ENCODE measurements at regions not wholly inside any gene's neighbourhood (a gene's known extent, or its start where the extent isn't known, plus 50 kb on each side); places are given as distances from the start of the nearest gene placed in this dataset.

DNA sequence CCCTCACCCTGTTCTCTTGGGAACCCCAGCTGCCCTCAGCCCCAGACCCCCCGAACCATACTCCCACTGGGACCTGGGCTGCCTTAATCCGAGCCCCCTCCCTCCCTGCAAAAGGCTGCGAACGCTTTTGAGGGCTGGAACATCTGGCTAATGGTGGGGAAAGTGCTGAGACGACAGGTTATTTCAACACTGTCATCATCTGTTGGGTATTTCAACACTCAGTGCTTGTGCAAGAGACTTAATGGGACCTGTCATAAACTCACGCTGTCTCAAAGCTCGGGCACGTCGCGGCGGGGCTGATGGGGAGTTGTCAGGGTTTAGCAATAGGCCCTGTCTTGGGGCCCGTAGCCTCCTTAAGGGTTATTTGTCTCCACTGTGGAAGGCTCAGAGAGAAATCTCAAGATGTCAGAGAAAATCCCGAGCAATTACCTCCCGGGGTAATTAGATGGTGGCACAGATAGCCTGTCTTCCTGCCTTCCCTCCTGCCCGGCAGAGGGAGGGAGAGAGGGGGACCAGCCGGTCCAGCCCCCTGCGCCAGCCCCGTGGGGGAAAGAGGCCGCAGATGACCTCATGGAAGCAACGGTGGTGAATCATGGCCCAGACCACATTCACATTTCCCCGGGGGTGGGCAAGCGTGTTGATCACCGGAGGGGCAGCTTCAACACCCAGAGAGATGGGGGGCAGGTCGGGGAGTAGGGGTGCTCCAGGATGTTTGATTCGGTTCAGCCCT lies 88.7 kb upstream of the MYL10 start:
- ChIA-PET CTCF (interaction anchor here (0.9 to 3.0 kb wide), 3 partner anchors 11 to 36 kb away, joined by 3 to 12 read pairs (median 4); no protein-coding TSS in a partner anchor), POLR2A (interaction anchor here (1.1 kb wide), 1 partner anchor 12 kb away, joined by 3 read pairs; no protein-coding TSS in a partner anchor)
- TF ChIP-seq, protein P1, sequence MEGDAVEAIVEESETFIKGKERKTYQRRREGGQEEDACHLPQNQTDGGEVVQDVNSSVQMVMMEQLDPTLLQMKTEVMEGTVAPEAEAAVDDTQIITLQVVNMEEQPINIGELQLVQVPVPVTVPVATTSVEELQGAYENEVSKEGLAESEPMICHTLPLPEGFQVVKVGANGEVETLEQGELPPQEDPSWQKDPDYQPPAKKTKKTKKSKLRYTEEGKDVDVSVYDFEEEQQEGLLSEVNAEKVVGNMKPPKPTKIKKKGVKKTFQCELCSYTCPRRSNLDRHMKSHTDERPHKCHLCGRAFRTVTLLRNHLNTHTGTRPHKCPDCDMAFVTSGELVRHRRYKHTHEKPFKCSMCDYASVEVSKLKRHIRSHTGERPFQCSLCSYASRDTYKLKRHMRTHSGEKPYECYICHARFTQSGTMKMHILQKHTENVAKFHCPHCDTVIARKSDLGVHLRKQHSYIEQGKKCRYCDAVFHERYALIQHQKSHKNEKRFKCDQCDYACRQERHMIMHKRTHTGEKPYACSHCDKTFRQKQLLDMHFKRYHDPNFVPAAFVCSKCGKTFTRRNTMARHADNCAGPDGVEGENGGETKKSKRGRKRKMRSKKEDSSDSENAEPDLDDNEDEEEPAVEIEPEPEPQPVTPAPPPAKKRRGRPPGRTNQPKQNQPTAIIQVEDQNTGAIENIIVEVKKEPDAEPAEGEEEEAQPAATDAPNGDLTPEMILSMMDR (IDR thresholded peaks at IDR 0.05; ENCODE audit: insufficient read depth, low read length, missing control alignments) = no peak
- peak; percentile 55 for DNase-seq (ENCODE audit: low read depth, low spot score)
- no peak overlapping the region for H3K4me3 ChIP-seq (ENCODE audit: low read depth, low read length)

DNA sequence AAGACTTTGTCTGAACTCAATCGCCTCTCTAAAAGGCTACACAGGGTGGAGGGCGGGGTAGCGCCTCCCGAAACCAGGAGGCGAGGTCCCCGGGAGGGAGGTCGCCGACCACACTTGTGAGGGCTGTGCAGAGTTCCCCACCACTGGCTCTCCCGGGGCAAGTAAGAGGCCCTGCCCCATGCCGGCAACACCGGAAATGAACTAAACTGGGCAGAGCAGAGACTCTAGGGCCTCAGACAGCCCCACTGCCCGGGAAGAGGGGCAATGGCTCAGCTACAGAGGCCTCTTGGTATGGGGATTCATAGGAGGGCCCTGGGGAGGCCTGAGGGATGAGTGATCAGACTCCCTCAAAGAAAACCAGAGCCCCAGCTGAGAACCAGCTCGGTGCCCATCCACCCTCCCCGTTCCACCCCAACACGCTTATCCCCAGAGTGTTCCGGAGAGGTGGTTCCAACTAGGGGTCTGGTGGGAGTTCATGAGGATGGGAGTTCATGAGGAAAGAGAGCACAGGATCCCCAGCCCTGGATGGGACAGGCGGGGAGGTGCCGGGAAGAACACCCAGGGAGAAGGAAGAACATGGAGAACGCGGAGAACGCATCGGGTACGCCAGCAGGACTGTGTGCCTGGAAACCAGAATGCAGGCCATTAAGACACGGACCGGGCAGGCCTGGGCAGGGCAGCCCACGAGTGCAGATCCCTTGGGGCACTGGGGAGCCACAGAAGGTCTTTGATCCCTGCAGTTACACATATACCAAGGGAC lies 89.4 kb upstream of the MYL10 start:
- no peak for DNase-seq (ENCODE audit: low read depth, low spot score)
- ChIA-PET POLR2A (interaction anchor here (1.1 kb wide), 1 partner anchor 11 kb away, joined by 3 read pairs; no protein-coding TSS in a partner anchor), CTCF (interaction anchor here (0.9 to 3.0 kb wide), 3 partner anchors 10 to 37 kb away, joined by 3 to 12 read pairs (median 4); no protein-coding TSS in a partner anchor)
- TF ChIP-seq, protein P1 (IDR thresholded peaks at IDR 0.05; ENCODE audit: insufficient read depth, low read length, missing control alignments) = no peak
- H3K4me3 ChIP-seq (ENCODE audit: low read depth, low read length) = no peak overlapping the region

DNA sequence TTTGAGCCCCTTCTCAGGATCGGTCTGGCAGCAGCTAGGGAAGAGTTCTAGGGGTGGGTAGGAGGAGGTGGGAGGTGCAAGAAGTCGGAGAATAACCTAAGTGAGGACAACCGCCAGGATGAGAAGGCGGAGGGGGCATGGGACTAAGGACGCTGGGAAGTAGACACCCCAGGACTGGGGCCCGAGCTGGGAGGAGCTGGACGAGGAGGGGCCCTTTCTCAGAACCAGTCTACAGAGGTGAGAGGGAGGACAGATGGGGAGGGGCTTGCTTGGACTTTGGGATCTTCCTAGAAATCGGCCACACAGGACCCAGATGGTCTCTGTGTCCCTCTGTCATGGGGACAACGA lies 90.0 kb upstream of the MYL10 start:
- no peak overlapping the region for H3K4me3 ChIP-seq (ENCODE audit: low read depth, low read length)
- ChIA-PET CTCF (interaction anchor here (1.2 to 3.0 kb wide), 2 partner anchors 9 to 30 kb away, joined by 3 to 12 read pairs; no protein-coding TSS in a partner anchor), POLR2A (no interaction called here)
- DNase-seq (ENCODE audit: low read depth, low spot score) = no peak
- TF ChIP-seq, protein P1 (IDR thresholded peaks at IDR 0.05; ENCODE audit: insufficient read depth, low read length, missing control alignments) = no peak

DNA sequence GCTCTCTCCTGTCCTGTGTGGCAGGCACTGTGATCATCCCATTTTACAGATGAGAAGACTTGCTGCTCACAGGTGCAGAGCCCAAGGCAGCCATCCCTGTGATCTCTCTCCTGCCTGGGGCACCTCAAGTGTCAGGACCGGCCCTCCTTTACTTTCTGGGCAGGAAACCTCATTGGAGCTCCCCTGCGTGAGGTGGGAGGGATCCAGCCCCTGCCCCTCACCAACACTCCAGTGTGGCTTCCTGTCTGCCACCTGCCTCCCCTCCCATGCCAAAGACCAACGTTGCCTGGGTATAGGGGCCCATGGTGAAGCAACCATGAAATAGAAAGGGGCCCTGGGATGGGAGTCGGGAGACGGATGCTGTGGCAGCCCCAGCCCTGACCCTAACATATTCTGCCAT lies 91.2 kb upstream of the MYL10 start:
- TF ChIP-seq, protein P1 (IDR thresholded peaks at IDR 0.05; ENCODE audit: insufficient read depth, low read length, missing control alignments) = no peak
- POLR2A ChIA-PET = no interaction called here
- H3K4me3 ChIP-seq (ENCODE audit: low read depth, low read length) = no peak overlapping the region
- CTCF ChIA-PET = interaction anchor here (1.2 kb wide), 1 partner anchor 8 kb away, joined by 3 read pairs; no protein-coding TSS in a partner anchor
- DNase-seq (ENCODE audit: low read depth, low spot score) = no peak

DNA sequence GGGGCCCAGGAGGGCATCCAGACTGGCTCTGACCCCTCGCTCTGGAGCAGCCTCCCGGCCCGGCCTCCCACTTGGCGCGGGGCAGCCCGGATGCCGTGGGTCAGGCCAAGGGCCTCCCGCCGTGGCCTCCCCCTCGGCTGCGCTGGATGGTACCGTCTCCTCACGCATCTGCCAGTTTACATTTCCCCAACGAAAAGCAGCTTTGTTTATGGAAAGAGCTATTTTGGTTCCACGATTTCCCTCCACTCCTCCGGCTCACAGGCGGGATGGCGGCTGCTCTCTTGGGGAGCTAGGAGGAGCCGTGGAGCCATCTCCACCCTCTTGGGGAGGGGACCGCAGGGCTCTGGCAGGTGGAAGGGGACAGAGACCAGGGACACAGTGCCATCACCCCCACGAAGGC lies 93.2 kb upstream of the MYL10 start:
- no peak for DNase-seq (ENCODE audit: low read depth, low spot score)

More for the DNA sequence above, 93.2 kb upstream of the MYL10 start:
- TF ChIP-seq, protein P1 (IDR thresholded peaks at IDR 0.05; ENCODE audit: insufficient read depth, low read length, missing control alignments) = no peak
- H3K4me3 ChIP-seq (ENCODE audit: low read depth, low read length) = no peak overlapping the region
- CTCF ChIA-PET = no interaction called here
- POLR2A ChIA-PET = interaction anchor here (0.5 to 0.6 kb wide), 2 partner anchors 47 to 84 kb away, joined by 3 read pairs; no protein-coding TSS in a partner anchor
